ENCODE measurements at regions not wholly inside any gene's neighbourhood (a gene's known extent, or its start where the extent isn't known, plus 50 kb on each side); places are given as distances from the start of the nearest gene placed in this dataset.

- TF ChIP-seq CTCF (conservative IDR thresholded peaks at IDR 0.05; ENCODE audit: low read length) (no peak), EZH2phosphoT487 (IDR thresholded peaks at IDR 0.05; ENCODE audit: borderline replicate concordance) (no peak)
Observed at GRCh38 chr20:62558779-62559178, 83.0 kb upstream of the GATA5 start.
